Effector CD8-positive, alpha-beta T cell (primary cell): ENCODE measurements at regions not wholly inside any gene's neighbourhood (a gene's known extent, or its start where the extent isn't known, plus 50 kb on each side); places are given as distances from the start of the nearest gene placed in this dataset.
"Not testable (repeated sequence)": the region's sequence is repeated elsewhere in the genome, so short reads cannot be mapped to it uniquely, and the experiment has no call there.

Experiments used
- DNase-seq: peaks from one replicate; lab custom pipeline; 2025; lab: John Stamatoyannopoulos, UW

DNA sequence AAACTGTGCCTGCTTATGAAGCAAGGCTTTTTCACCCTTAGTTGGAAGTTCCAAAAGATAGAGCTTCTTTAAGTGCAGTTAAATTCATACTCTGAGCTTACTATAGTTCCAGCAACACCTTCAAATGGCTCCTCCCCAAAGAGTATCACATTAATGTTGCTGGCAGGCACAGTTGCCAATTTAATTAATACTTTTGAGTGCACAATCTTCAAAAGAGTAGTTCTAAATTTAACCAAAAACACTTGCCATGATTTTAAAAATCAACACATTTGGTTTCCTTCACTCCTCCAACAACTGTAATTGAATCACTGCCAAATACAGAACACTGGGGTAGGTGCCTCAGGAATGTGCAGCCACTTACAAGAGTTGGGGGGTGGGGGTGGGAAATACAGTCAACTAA is 150.6 kb upstream of the UBE2E3 start:
- DNase-seq: no peak

DNA sequence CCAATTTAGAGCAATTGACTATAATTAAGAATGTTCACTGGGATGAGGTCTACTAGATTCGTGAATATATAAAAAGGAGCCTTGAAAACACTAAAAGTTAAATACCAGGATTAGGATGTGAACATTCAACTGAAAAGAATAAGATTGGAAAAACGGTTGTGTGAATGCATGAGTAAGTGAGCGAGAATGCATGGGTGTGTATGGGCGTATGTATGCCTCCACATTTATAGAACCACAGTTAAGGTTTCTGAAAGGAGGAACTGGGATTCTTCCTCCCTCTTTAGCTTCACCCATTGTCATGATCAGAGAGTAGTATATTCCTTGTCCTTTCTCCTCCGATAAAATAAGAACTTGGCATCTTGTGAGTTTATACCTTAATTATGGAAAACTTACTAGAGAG is 151.1 kb upstream of the UBE2E3 start:
- no peak for DNase-seq

DNA sequence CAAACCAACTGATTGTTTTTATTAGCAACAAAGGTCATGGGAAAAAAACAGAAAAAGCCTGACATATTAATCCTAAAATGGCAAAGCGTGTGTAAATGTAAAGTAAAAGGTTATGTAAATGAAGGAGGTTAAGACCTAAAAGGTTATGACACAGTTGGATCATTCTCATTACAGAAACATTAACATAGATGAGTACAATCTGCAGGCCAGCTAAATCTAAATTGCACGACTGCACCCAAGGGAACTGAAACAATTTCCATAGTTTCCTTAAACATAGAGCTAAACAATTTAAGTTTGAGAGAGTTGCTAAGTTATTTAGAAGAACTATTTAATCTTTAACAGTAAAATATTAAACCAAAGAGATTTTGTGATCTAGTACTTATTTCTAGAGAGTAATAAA is 151.6 kb upstream of the UBE2E3 start:
- no peak for DNase-seq

DNA sequence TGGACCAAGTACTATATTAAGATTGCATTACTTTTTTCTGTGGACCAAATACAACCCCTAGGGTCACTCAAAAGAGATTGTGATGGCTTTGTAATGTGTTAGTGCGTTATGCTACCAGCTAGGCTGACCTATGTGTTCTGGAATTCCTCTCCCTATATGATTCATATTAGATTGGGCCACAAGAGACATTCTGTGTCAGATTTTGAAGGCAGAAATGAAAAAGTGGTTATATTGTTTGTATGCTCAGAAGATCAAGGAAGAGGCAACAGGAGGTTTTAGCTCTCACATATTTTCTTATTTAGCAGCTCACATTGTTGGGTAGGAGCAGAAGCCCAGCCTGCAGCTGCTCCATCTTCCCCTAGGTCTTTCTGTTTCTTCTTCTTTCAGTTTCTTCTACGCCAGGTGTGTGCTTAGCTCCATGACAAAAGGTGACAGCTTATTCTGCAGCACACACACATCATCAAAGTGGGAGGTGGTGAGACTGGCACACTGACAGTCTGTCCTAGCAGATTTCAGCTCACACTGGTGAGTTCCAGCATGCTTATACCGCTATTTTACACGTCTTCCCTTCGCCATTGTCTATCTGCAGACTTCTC is 156.8 kb upstream of the UBE2E3 start:
- DNase-seq: no peak

DNA sequence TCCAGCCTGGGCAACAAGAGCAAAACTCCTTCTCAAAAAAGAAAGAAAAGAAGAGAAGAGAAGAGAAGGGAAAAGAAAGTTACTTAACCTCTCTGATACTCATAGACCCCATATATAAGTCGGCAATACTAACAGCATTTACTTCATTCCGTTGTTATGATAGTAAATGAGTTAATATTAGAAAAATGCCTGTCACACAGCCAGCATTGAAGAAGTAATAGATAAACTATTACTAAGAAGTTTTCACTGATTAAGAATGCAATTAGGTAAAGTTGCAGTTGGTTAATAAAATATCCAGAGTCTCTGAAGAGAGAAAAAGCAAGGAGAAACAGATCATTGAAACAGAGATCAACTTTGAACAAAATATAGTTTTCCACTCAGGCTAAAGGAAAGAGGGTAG is 161.3 kb upstream of the UBE2E3 start:
- DNase-seq: no peak

DNA sequence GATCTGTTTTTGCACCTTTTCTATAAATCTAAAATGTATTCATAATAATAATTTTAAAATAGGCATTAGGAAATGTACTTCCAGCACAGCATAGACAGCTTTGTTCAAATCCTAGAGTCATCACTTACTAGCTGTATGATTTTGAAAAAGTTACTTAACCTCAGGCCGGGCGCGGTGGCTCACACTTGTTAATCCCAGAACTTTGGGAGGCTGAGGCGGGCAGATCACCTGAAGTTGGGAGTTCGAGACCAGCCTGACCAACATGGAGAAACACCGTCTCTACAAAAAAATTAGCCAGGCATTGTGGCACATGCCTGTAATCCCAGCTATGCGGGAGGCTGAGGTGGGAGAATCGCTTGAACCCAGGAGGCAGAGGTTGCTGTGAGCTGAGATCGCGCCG is 161.7 kb upstream of the UBE2E3 start:
- DNase-seq: not testable (repeated sequence)

DNA sequence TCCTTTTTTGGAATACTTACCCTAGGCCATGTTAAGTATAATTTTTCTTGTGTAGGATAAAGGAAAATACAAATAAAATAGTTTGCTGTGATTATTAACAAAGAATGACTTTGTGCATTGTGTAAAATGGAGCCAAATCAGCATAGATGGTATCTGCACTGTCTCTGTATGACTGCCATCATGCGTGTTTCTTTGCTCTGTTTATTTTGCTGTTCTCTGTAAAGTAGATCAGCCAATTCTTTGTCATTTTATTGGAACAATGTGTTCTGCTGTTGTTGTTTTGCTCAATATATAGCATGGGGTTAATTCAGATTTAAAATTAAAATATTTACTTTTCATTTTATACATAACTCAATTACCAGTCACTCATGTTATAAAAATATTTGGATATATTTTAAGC is 181.3 kb upstream of the UBE2E3 start:
- DNase-seq: no peak

DNA sequence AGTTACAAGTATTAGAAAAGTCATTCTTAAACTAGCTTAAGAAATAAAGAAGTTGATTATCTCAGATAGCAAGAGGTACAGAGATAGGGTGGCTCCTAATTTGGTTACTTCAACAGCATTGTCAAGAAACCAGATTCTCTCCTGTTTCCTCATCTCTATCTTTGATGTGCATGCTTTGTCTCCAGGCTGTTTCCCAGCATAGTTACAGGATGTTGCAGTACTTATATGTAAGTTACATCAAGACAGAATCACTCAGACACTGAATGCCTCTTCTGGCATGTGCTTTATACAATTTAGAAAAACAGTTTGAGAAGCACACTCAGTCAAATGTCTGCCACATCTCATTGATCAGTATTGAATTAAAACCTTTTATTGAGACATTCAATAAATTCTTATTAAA is 189.5 kb upstream of the UBE2E3 start:
- no peak for DNase-seq

DNA sequence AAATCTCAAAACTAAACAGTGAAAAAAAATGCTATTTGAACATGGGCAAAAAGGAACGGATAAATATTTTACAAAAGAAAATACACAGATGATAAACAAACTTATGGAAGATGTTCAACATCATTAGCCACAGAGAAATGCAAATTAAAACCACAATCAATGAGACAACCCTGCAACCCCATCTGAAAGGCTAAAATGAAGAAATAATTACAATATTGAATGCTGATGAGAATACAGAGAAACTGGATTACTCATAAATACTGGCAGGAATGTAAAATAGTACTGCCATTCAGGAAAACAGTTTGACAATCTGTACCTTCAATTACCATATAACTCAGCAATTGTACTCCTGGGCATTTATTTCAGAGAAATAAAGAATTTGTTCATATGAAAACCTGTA is 193.1 kb upstream of the UBE2E3 start:
- DNase-seq: no peak

DNA sequence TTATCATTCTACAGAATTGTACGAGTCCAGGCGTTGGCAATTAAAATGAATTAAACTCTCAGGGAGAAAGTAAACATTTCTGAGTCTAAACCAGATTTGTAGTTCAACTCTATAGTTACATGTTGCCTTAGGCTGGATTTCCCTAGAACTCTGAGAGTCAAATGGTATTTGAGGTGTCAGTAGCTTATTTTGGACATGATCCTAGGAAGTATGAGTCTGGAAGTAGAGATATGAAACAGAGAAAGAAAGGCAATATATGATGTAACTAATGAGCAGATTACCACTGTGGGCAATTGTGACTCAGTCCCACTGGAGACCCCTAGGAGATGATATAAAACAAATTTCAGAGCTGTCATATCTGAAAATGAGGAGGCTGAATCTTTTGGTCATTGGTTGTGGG is 199.1 kb upstream of the UBE2E3 start:
- no peak for DNase-seq

DNA sequence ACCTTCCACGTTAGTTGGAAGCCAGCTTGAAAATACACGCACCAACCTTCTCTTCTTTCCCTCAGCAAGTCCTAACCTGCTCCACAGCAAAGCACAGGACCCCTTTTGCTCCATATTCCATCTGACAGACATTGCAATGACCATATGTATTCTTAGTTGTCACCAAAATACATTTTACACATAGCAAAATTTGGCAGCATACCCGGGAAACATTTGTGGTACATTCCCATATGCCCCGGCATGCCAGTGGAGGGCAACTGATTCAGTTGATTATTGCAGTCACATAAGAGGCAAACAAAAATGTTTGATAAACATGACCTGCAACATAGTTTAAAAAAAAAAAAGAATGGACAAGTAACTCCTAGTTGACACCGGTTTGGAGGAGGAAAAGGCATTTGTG is 202.1 kb upstream of the UBE2E3 start:
- no peak for DNase-seq

DNA sequence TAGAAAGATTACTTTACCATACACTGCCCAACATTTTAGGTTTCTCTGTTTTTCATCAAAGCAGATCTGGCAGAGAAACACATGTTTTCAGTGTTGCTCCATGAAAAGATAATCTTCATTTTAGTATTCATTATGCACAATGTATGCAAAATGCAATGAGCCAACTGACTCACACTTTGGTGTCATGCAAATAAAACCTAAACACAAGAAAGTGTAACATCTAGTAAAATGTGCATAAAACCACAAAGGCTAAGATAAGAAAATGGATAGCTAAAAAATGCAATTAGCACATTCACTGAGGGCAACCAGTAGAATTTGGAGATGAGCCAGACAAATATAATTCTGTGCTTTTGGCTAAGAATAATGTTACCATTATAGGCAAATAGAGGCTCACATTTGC is 203.5 kb upstream of the UBE2E3 start:
- DNase-seq: no peak

DNA sequence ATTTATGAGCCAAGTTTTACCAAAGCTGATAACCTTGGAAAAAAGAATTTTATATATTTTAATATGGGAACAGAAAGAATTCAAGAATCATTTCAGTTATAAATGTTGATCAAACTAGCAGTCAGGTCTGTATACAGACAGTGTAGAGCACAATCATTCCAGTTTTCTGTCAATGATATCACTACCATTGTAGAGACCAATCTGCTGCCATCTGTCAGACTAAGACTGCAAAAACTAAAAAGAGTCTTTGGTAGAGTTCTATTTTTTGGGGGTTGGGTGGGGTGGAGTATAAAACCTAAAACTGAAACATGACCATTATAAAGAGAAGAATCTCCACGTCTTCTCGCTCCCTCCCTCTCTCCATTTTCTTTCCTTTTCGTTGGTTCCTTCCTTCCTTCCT is 204.7 kb upstream of the UBE2E3 start:
- no peak for DNase-seq

DNA sequence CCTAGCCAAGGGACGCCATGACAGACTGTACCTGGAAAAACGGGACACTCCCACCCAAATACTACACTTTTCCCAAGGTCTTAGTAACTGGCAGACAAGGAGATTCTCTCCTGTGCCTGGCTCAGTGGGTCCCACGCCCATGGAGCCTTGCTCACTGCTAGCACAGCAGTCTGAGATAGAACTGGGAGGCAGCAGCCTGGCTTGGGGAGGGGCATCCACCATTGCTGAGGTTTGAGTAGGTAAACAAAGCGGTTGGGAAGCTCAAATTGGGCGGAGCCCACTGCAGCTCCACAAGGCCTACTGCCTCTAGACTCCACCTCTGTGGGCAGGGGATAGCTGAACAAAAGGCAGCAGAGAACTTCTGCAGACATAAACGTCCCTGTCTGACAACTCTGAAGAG is 215.1 kb upstream of the UBE2E3 start:
- not testable (repeated sequence) for DNase-seq

DNA sequence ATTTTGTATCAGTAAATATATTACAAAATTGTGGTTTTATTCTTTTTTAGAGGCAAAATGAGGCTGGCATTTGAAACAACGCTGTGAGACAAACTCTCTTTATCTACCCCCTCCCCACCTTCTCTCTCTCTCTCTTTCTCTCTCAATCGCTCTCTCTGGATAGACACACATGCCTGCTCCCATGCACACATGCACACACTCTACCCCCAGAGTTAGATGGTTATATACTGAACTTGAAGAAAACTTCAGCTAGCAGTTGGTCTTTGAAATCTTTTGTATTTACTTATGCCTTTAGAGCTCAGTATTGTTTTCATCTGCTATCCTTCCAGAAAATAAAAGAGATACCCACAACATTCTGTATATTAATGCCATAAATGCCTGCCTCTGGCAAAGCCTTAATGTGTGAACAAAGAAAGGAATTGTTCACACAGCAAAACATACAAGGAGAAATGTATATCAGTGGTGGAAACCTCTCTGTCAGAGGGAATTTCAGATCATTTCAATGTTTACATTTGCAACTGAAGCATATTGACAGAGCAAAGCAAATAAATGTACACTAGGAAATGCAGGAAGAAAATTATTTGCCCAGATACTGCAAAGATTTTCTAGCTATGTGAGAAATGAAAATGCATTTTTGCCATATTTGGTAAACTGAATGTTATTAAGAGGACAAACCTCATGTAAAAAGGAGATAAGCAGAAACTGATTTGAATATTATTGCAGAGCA is 217.0 kb upstream of the UBE2E3 start:
- DNase-seq: no peak

DNA sequence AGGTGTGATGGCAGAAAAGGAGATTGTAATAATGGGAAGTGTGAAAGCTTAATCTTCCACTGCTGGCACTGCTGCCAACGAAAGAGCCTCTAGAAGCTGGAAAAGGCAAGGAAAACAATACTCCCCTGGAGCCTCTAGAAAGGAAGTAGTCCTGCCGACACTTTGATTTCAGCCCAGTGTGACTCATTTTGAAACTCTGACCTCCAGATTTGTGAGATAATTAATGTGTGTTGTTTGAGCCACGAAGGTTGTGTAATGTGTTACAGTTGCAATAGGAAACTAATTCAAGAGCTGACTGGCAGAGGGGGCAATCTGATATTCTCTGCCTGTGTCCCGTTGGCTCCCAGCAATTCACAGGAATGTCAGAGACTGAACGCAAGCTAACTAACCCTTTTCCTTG is 219.2 kb upstream of the UBE2E3 start:
- DNase-seq: no peak

DNA sequence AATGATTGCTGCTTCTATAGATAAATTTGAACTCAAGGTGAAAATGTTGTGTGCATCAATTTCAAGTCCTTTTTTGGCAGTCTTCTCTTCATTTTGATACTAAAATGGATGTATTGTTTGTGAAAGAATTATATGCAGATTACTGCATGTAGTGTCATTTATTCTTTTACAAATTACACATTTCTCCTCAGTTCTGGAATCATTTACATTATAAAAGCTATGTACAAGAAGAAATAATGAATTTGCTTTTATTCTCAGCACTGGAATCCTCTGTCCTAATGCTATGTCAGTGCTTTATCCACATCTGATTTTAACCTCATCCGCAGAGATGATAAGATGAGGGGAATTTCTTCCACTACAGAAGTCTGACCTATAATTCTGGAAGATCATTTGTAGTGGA is 220.8 kb upstream of the UBE2E3 start:
- no peak for DNase-seq

DNA sequence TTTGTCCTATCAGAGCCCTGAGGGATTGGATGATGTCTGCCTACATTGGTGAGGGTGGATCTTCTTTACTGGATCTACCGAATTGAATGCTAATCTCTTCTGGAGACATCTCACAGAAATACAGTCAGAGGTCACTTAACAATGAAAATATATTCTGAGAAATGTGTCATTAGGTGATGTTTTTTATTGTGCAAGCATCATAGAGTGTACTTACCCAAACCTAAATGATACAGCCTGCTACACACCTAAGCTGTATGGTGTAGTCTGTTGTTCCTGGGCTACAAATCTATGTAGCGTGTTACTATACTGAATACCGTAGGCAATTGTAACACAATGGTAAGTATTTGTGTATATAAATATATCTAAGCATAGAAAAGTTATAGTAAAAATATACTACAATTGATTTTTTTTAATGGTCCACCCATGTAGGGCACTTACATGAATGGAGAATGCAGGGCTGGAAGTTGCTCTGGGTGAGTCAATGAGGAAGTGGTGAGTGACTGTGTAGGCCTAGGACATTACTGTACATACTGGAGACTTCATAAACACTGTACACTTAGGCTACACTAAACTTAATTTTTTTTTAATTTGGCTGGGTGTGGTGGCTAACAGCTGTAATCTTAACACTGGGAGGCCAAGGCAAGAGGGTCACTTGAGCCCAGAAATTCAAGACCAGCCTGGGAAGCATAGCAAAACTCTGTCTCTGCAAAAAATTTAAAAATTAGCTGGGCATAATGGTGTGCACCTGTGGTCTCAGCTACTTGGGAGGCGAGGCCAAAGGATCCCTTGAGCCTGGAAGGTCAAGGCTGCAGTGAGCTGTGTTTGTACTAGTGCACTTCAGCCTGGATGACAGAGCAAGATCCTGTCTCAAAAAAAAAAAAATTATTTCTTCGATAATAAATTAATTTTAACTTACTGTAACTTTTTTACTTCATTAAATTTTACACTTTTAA is 226.3 kb upstream of the UBE2E3 start:
- no peak for DNase-seq

DNA sequence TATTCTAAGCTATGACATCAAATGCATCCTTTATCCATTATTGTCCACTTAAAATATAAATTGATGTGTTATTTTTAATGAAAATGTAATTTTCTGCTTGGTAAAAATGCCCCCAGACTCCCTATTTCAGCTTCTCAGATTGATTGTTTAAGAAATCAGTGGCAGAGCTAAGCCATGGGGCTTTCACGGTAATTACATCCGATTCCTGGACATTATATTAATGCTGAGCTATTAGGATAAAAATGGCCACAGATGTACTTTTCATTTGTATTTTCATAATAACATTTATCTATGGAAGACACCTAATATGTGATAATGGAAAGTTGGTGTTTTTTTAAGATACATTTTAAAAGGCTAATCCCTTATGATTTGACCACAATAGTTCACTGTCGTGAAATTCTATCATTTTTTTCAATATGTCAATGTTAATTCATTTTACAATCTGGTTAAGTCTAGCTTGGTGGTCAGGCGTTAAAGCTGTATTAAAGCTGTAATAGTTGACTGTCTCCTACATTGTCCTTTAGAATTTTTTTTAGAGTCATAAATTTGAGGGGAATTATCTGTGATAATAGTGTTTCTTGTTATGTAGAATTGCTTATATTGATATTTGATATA is 229.0 kb upstream of the UBE2E3 start:
- DNase-seq: no peak

DNA sequence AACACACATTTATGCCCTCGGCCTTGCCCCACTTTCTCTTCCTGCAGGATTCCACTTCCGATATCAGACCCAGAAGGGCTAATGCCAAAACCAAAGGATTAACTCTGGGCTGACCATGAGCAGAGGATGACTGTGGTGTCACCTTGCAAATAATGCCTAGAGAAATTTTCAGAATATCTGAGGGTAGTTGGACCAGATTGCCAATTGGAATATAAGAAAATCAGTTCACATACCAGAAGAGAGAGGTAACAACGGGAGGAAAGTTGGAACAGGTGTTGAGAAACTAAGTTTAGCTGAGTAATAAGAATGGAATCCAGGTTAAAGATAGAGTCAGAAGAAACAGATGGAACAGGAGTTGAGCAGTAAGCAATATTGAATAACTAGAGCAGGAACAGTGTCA is 232.7 kb upstream of the UBE2E3 start:
- DNase-seq: no peak

DNA sequence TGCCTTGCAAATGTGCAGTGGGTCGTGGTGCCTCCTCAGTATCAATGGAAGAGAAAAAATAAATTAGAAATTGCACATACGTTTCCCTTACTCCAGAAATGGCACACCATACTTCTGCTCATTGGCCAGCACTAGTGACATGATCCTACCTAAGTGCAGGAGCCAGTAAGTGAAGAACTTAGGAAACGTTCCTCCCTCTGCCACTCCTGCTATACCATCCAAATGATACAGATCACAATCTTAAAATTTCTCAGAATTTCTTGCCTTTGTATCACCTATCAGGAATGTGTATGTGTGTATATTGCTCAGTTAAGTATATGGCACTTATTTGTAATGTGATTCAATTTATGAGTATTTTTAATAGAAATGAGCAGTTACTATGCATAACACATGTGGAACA is 237.0 kb upstream of the UBE2E3 start:
- no peak for DNase-seq

DNA sequence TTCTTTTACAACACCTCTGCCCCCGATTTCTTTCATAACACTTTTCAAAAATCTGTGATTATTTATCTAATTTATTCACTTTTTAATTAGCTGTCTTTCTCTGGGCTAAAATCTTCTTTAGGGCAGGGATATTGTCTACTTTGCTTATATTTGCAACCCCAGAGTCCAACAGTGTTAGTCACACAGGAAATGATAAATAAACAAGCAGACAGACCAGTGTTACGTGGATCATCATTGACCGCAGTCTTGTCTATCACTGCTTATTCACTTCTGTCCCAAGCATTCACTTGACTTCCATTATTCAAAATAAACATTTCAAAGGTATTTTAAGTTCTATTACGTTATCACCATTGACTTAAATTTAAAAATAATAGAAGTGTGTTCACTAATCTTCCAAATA is 237.6 kb upstream of the UBE2E3 start:
- DNase-seq: no peak

DNA sequence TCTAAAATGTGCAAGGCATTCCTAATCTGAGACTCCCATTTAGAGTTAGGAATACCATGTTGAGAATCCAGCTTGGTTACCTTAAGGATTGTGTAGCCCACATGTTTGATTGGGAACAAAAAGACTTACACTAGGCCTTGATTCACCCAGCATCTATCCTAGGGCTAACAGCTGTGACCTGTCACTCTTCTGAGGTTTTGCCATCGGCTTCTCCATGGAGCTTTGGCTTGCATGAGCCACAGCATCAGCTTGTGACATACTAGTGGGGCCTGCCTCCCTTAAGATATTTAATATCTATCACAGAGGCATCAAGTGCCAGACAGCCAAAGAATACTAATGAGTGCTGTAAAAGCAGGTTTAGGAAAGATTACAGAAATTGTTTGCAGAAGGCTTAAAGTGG is 241.3 kb upstream of the UBE2E3 start:
- DNase-seq: no peak
